ENCODE measurements at regions not wholly inside any gene's neighbourhood (a gene's known extent, or its start where the extent isn't known, plus 50 kb on each side); places are given as distances from the start of the nearest gene placed in this dataset.

- TF ChIP-seq CTCF (IDR thresholded peaks at IDR 0.05) (no peak), POLR2A (IDR thresholded peaks at IDR 0.05) (no peak)
Measured at GRCh38 chr17:34730816-34731215, 151.4 kb downstream of the TMEM132E start.
